ENCODE measurements at regions not wholly inside any gene's neighbourhood (a gene's known extent, or its start where the extent isn't known, plus 50 kb on each side); places are given as distances from the start of the nearest gene placed in this dataset.

GRCh38 chr1:90371448-90371813, 345.7 kb downstream of the BARHL2 start:
- DNase-seq, result no peak
- no peak for TF ChIP-seq CTCF (IDR thresholded peaks at IDR 0.05)
- H3K27me3 ChIP-seq, result no peaks in the 10 kb centered on the region
- H3K4me1 ChIP-seq, result no peaks in the 10 kb centered on the region
- FAIRE-seq, result no peak
- WGBS, 2 donors, result 40 to 65% methylated on average over 1 of the region's 1 CpG
- H3K36me3 ChIP-seq, result no peaks in the 10 kb centered on the region
- intact Hi-C loops (cut with DNase I), result no loop called here
- no peak overlapping the region for H3K27ac ChIP-seq
- H3K4me3 ChIP-seq, result no peak overlapping the region
- no peaks in the 10 kb centered on the region for H3K9me3 ChIP-seq
- no peak for ATAC-seq

GRCh38 chr1:90370686-90371447, 346.2 kb downstream of the BARHL2 start:
- no peak for DNase-seq
- H3K4me3 ChIP-seq, result no peak overlapping the region
- H3K4me1 ChIP-seq, result no peaks in the 10 kb centered on the region
- no peak for TF ChIP-seq CTCF (IDR thresholded peaks at IDR 0.05)
- H3K36me3 ChIP-seq, result no peaks in the 10 kb centered on the region
- 74 to 89% methylated on average over 4 of the region's 4 CpGs for WGBS, 2 donors
- no peak for FAIRE-seq
- intact Hi-C loops (cut with DNase I), result no loop called here
- H3K9me3 ChIP-seq, result no peaks in the 10 kb centered on the region
- H3K27me3 ChIP-seq, result no peaks in the 10 kb centered on the region
- ATAC-seq, result no peak
- no peak overlapping the region for H3K27ac ChIP-seq

GRCh38 chr1:90362163-90362562, 354.9 kb downstream of the BARHL2 start:
- intact Hi-C loops (cut with DNase I), result no loop called here
- FAIRE-seq, result no peak

GRCh38 chr1:90361026-90361425, 356.1 kb downstream of the BARHL2 start:
- Histone ChIP-seq H3K27me3 (no peaks in the 10 kb centered on the region), H3K36me3 (no peaks in the 10 kb centered on the region), H3K27ac (no peak overlapping the region), H3K4me1 (no peaks in the 10 kb centered on the region), H3K4me3 (no peak overlapping the region), H3K9me3 (no peaks in the 10 kb centered on the region)
- ATAC-seq, result no peak
- intact Hi-C loops (cut with DNase I), result no loop called here
- no peak for FAIRE-seq
- 72 to 82% methylated on average over 1 of the region's 1 CpG for WGBS, 2 donors
- no peak for DNase-seq
- TF ChIP-seq CTCF (IDR thresholded peaks at IDR 0.05), result no peak

More at GRCh38 chr1:90362163-90362562, 354.9 kb downstream of the BARHL2 start:
- no peak for TF ChIP-seq CTCF (IDR thresholded peaks at IDR 0.05)
- no peaks in the 10 kb centered on the region for H3K27me3 ChIP-seq
- no peaks in the 10 kb centered on the region for H3K4me1 ChIP-seq
- 78 to 85% methylated on average over 2 of the region's 2 CpGs for WGBS, 2 donors
- no peaks in the 10 kb centered on the region for H3K36me3 ChIP-seq
- no peak for DNase-seq
- no peaks in the 10 kb centered on the region for H3K9me3 ChIP-seq
- H3K4me3 ChIP-seq, result no peak overlapping the region
- ATAC-seq, result no peak
- no peak overlapping the region for H3K27ac ChIP-seq

- ATAC-seq (no peak), DNase-seq (no peak), FAIRE-seq (no peak)
- no peak overlapping the region for H3K27ac ChIP-seq
- H3K9me3 ChIP-seq, result no peaks in the 10 kb centered on the region
- H3K4me3 ChIP-seq, result no peak overlapping the region
- 42 to 48% methylated on average over 6 of the region's 6 CpGs for WGBS, 2 donors
- intact Hi-C loops (cut with DNase I), result no loop called here
- no peaks in the 10 kb centered on the region for H3K4me1 ChIP-seq
- H3K36me3 ChIP-seq, result no peaks in the 10 kb centered on the region
- H3K27me3 ChIP-seq, result no peaks in the 10 kb centered on the region
- TF ChIP-seq CTCF (IDR thresholded peaks at IDR 0.05), result no peak
These were observed 357.1 kb downstream of the BARHL2 start for GRCh38 chr1:90359994-90360393.

Measured in pancreas (tissue), 10 donors.